H1 (cell line): ENCODE measurements at regions not wholly inside any gene's neighbourhood (a gene's known extent, or its start where the extent isn't known, plus 50 kb on each side); places are given as distances from the start of the nearest gene placed in this dataset.

Source experiments
- ASH2L ChIP-seq: fragments of 200-600, 300-600 bp; sonication (generic); IDR thresholded peaks from one replicate; pipeline ENCODE4 v1.7.1; 2017; ENCODE audit warnings: low read length
- CBX8 ChIP-seq: fragments of 300-800, 300-1000 bp; sonication (generic); IDR thresholded peaks from 2 replicates; pipeline ENCODE4 v1.7.1; 2016; ENCODE audit warnings: low read depth, low read length, borderline replicate concordance
- CHD2 ChIP-seq: IDR thresholded peaks from 2 replicates; pipeline ENCODE4 v1.6.1; 2012; ENCODE audit warnings: low read length, improper control_type of control experiment
- POU5F1 ChIP-seq: IDR thresholded peaks from 2 replicates; pipeline ENCODE4 v1.6.1; 2011; ENCODE audit warnings: low read depth, mild to moderate bottlenecking, low read length, moderate library complexity
- RBBP5 ChIP-seq: IDR thresholded peaks from 2 replicates; pipeline ENCODE4 v1.7.1; 2012; ENCODE audit warnings: low read depth, mild to moderate bottlenecking, inconsistent platforms, low read length, moderate library complexity, borderline replicate concordance
- TCF12 ChIP-seq: IDR thresholded peaks from 2 replicates; pipeline ENCODE4 v1.6.1; 2011; ENCODE audit warnings: low read depth, mild to moderate bottlenecking, low read length
- TEAD4 ChIP-seq: IDR thresholded peaks from 2 replicates; pipeline ENCODE4 v1.6.1; 2012; ENCODE audit warnings: low read depth, low read length, inconsistent platforms, mixed read lengths
- TF ChIP-seq, protein P1 (sequence below): fragments of 300-600 bp; sonication (generic); IDR thresholded peaks from 2 replicates; pipeline ENCODE4 v1.7.1; 2012; ENCODE audit warnings: low read length, moderate library complexity, mild to moderate bottlenecking, inconsistent platforms; ENCODE audit not compliant: insufficient replicate concordance

DNA sequence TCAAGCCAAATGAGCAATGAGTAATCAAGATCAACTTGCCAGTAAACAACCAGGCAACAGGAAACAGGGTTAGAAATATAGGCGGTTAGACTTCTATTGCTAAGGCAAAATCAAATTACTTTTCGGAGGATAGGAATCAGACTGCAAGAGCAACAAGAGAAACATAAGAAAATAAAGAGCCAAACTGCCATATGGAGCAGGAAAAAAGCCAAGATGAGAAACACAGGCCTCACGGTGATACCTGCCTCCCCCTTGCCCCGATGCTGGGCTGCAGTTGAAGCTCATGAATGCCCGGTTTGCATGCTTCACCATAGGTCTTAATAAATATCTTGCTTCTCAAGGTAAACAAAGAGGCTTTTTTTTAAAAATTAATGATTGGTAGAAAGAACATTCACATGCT lies 158.4 kb upstream of the MAGEC2 start (continued):
- TF ChIP-seq, protein P1, sequence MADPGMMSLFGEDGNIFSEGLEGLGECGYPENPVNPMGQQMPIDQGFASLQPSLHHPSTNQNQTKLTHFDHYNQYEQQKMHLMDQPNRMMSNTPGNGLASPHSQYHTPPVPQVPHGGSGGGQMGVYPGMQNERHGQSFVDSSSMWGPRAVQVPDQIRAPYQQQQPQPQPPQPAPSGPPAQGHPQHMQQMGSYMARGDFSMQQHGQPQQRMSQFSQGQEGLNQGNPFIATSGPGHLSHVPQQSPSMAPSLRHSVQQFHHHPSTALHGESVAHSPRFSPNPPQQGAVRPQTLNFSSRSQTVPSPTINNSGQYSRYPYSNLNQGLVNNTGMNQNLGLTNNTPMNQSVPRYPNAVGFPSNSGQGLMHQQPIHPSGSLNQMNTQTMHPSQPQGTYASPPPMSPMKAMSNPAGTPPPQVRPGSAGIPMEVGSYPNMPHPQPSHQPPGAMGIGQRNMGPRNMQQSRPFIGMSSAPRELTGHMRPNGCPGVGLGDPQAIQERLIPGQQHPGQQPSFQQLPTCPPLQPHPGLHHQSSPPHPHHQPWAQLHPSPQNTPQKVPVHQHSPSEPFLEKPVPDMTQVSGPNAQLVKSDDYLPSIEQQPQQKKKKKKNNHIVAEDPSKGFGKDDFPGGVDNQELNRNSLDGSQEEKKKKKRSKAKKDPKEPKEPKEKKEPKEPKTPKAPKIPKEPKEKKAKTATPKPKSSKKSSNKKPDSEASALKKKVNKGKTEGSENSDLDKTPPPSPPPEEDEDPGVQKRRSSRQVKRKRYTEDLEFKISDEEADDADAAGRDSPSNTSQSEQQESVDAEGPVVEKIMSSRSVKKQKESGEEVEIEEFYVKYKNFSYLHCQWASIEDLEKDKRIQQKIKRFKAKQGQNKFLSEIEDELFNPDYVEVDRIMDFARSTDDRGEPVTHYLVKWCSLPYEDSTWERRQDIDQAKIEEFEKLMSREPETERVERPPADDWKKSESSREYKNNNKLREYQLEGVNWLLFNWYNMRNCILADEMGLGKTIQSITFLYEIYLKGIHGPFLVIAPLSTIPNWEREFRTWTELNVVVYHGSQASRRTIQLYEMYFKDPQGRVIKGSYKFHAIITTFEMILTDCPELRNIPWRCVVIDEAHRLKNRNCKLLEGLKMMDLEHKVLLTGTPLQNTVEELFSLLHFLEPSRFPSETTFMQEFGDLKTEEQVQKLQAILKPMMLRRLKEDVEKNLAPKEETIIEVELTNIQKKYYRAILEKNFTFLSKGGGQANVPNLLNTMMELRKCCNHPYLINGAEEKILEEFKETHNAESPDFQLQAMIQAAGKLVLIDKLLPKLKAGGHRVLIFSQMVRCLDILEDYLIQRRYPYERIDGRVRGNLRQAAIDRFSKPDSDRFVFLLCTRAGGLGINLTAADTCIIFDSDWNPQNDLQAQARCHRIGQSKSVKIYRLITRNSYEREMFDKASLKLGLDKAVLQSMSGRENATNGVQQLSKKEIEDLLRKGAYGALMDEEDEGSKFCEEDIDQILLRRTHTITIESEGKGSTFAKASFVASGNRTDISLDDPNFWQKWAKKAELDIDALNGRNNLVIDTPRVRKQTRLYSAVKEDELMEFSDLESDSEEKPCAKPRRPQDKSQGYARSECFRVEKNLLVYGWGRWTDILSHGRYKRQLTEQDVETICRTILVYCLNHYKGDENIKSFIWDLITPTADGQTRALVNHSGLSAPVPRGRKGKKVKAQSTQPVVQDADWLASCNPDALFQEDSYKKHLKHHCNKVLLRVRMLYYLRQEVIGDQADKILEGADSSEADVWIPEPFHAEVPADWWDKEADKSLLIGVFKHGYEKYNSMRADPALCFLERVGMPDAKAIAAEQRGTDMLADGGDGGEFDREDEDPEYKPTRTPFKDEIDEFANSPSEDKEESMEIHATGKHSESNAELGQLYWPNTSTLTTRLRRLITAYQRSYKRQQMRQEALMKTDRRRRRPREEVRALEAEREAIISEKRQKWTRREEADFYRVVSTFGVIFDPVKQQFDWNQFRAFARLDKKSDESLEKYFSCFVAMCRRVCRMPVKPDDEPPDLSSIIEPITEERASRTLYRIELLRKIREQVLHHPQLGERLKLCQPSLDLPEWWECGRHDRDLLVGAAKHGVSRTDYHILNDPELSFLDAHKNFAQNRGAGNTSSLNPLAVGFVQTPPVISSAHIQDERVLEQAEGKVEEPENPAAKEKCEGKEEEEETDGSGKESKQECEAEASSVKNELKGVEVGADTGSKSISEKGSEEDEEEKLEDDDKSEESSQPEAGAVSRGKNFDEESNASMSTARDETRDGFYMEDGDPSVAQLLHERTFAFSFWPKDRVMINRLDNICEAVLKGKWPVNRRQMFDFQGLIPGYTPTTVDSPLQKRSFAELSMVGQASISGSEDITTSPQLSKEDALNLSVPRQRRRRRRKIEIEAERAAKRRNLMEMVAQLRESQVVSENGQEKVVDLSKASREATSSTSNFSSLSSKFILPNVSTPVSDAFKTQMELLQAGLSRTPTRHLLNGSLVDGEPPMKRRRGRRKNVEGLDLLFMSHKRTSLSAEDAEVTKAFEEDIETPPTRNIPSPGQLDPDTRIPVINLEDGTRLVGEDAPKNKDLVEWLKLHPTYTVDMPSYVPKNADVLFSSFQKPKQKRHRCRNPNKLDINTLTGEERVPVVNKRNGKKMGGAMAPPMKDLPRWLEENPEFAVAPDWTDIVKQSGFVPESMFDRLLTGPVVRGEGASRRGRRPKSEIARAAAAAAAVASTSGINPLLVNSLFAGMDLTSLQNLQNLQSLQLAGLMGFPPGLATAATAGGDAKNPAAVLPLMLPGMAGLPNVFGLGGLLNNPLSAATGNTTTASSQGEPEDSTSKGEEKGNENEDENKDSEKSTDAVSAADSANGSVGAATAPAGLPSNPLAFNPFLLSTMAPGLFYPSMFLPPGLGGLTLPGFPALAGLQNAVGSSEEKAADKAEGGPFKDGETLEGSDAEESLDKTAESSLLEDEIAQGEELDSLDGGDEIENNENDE = no peak
- TF ChIP-seq POU5F1 (no peak), CHD2 (no peak), TEAD4 (no peak), ASH2L (no peak), TCF12 (no peak), CBX8 (no peak), RBBP5 (no peak)
